HG03159 (cell line): ENCODE measurements at regions not wholly inside any gene's neighbourhood (a gene's known extent, or its start where the extent isn't known, plus 50 kb on each side); places are given as distances from the start of the nearest gene placed in this dataset.
"Not testable (repeated sequence)": the region's sequence is repeated elsewhere in the genome, so short reads cannot be mapped to it uniquely, and the experiment has no call there.

ENCODE experiments used
- ATAC-seq: cut with Tn5 transposase; IDR thresholded peaks from one replicate; pipeline ENCODE4 v1.9.1; 2021; ENCODE audit warnings: mild to moderate bottlenecking, moderate library complexity; ENCODE audit not compliant: unreplicated experiment

- ATAC-seq = no peak
These were observed 491.7 kb upstream of the PIK3R1 start for GRCh38 chr5:67723873-67724272.

- not testable (repeated sequence) for ATAC-seq
These were observed 493.0 kb upstream of the PIK3R1 start for GRCh38 chr5:67722582-67722981.

GRCh38 chr5:67720162-67720772, 495.3 kb upstream of the PIK3R1 start:
- no peak for ATAC-seq

- ATAC-seq = no peak
These were observed 505.4 kb upstream of the CD180 start for GRCh38 chr5:67702008-67702407.

GRCh38 chr5:67699560-67699959, 503.0 kb upstream of the CD180 start:
- ATAC-seq = no peak

GRCh38 chr5:67696446-67696845, 499.8 kb upstream of the CD180 start:
- ATAC-seq = no peak

GRCh38 chr5:67695369-67695768, 498.8 kb upstream of the CD180 start:
- ATAC-seq = no peak

GRCh38 chr5:67694810-67695191, 498.2 kb upstream of the CD180 start:
- ATAC-seq = no peak

- ATAC-seq = no peak
These were observed 497.6 kb upstream of the CD180 start for GRCh38 chr5:67693956-67694809.

GRCh38 chr5:67686746-67687145, 490.1 kb upstream of the CD180 start:
- no peak for ATAC-seq

GRCh38 chr5:67681703-67682102, 485.1 kb upstream of the CD180 start:
- ATAC-seq = no peak

- ATAC-seq = no peak
These were observed 483.5 kb upstream of the CD180 start for GRCh38 chr5:67680099-67680498.

- no peak for ATAC-seq
These were observed 482.7 kb upstream of the CD180 start for GRCh38 chr5:67679184-67679841.

- ATAC-seq = no peak
These were observed 482.0 kb upstream of the CD180 start for GRCh38 chr5:67678594-67678993.

- ATAC-seq = no peak
These were observed 480.9 kb upstream of the CD180 start for GRCh38 chr5:67677422-67677970.

GRCh38 chr5:67676863-67677262, 480.3 kb upstream of the CD180 start:
- ATAC-seq = no peak

- no peak for ATAC-seq
These were observed 477.6 kb upstream of the CD180 start for GRCh38 chr5:67674159-67674655.

- ATAC-seq = no peak
These were observed 477.0 kb upstream of the CD180 start for GRCh38 chr5:67673618-67674017.

GRCh38 chr5:67673180-67673579, 476.6 kb upstream of the CD180 start:
- ATAC-seq = no peak

GRCh38 chr5:67672636-67673035, 476.0 kb upstream of the CD180 start:
- ATAC-seq = no peak

- no peak for ATAC-seq
These were observed 473.3 kb upstream of the CD180 start for GRCh38 chr5:67669916-67670315.
